Keratinocyte (primary cell): ENCODE measurements at regions not wholly inside any gene's neighbourhood (a gene's known extent, or its start where the extent isn't known, plus 50 kb on each side); places are given as distances from the start of the nearest gene placed in this dataset.

Experiments used
- EZH2 ChIP-seq: IDR thresholded peaks from one replicate; pipeline ENCODE4 v1.6.1; 2012; ENCODE audit warnings: inconsistent platforms, mild to moderate bottlenecking, low read length, moderate library complexity
- TF ChIP-seq, protein P1 (sequence below), 3 experiments: IDR thresholded peaks in 1 of 3; conservative IDR thresholded peaks in 1 of 3; optimal IDR thresholded peaks in 1 of 3; 2 replicates in 2 of 3; 3 replicates in 1 of 3; pipeline versions ENCODE3 to v1.5.1; 2011; ENCODE audit warnings: low read length in 3 of 3, mild to moderate bottlenecking in 3 of 3, moderate library complexity in 2 of 3, control low read depth in 1 of 3, inconsistent platforms in 1 of 3; ENCODE audit not compliant: insufficient read depth in 2 of 3; ENCODE audit errors: extremely low read depth in 1 of 3

DNA sequence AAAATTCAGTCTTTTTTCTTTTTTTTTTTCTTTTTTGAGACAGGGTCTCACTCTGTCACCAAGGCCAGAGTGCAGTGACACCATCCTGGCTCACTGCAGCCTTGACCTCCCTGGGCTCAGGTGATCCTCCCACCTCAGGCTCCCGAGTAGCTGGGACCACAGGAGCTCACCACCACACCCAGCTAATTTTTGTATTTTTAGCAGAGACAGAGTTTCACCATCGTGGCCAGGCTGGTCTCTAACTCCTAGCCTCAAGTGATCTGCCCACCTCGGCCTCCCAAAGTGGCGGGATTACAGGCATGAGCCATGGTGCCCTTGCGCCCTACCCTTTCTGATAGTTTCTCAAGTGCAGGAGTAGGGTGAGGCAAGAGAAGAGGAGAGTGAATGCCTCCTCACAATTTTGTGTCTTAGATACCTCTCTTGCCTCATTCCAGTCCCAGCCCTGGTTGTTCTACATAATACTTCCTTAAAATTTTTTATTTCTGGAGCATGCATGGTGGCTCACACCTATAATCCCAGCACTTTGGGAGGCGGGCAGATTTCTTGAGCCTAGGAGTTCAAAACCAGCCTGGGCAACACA is 68.2 kb upstream of the CAB39 start:
- TF ChIP-seq, protein P1, sequence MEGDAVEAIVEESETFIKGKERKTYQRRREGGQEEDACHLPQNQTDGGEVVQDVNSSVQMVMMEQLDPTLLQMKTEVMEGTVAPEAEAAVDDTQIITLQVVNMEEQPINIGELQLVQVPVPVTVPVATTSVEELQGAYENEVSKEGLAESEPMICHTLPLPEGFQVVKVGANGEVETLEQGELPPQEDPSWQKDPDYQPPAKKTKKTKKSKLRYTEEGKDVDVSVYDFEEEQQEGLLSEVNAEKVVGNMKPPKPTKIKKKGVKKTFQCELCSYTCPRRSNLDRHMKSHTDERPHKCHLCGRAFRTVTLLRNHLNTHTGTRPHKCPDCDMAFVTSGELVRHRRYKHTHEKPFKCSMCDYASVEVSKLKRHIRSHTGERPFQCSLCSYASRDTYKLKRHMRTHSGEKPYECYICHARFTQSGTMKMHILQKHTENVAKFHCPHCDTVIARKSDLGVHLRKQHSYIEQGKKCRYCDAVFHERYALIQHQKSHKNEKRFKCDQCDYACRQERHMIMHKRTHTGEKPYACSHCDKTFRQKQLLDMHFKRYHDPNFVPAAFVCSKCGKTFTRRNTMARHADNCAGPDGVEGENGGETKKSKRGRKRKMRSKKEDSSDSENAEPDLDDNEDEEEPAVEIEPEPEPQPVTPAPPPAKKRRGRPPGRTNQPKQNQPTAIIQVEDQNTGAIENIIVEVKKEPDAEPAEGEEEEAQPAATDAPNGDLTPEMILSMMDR (optimal IDR thresholded peaks at IDR 0.05 in 1 of 3, IDR thresholded peaks at IDR 0.05 in 1 of 3, conservative IDR thresholded peaks at IDR 0.05 in 1 of 3; ENCODE audit: extremely low read depth in 1 of 3, insufficient read depth in 2 of 3, low read length in 3 of 3) = no peak
- no peak for TF ChIP-seq EZH2
